HG03521 (cell line): ENCODE measurements at regions not wholly inside any gene's neighbourhood (a gene's known extent, or its start where the extent isn't known, plus 50 kb on each side); places are given as distances from the start of the nearest gene placed in this dataset.

ENCODE experiments used
- ATAC-seq: cut with Tn5 transposase; IDR thresholded peaks from one replicate; pipeline ENCODE4 v1.9.1; 2021; ENCODE audit warnings: mild to moderate bottlenecking, moderate library complexity; ENCODE audit not compliant: unreplicated experiment

DNA sequence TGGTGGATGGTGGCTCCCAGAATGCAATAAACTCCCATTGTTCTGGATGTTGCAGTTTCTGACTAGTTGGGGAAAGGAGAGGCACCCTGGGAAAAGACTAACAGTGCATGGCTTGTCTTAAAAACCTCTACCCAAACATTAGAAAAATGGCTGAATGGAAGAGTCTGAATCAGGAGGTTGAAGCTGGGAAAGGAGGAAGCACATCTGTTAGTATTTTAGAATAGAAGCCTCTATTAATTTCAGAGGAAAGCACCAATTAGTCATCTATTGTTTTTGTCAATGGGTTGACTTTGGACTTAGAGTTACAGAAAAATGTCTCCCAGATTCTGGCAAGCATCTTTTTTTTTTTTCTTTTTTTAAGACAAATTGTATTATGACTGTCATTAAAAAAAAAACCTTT lies 56.1 kb upstream of the ELMO1 start:
- ATAC-seq = no peak

DNA sequence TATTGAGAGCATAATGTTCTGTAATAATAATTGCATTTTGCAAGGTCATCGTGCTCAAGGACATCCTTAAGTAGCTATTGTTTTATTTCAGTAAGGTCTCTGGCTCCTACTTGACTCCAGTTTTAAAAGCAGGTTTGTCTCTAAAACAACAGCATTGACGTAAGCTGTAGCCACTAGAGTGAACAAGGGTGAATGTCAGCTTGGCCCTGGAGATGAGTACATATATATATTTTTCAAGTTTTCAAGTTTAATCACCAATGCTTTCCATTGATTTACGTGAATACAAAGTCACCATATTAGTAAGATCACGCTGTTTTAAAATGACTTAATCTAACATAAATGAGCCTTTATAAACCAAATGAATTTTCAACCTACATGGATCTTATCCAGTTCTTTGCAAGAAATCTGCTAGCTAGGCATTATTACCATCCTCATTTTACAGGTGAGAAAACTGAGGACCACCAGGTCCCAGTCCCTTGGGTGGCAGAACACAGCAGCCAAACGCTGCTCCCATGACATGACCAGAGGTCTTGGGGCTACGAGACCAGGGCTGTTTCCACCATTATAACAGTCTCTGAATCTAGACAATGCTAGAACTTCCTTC lies 57.2 kb upstream of the ELMO1 start:
- ATAC-seq = no peak

DNA sequence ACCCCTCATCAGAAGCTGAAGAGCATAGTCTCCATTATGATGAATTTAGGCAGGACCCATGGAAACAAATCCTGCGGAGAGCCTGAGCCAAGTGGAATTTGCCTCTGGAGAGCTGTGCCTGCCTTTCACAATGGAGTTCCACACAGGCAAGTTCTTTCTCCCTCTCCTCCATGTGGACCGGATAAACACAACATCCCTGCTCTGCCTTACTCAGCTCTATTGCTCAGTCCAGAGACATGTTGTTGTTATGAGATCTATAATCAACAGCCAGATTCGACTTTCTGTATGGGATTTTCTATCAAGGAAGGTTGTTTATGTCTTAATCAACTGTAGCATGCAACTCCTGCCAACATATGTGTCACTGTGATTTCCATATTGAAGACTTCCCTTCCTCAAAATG lies 59.5 kb upstream of the ELMO1 start:
- no peak for ATAC-seq

DNA sequence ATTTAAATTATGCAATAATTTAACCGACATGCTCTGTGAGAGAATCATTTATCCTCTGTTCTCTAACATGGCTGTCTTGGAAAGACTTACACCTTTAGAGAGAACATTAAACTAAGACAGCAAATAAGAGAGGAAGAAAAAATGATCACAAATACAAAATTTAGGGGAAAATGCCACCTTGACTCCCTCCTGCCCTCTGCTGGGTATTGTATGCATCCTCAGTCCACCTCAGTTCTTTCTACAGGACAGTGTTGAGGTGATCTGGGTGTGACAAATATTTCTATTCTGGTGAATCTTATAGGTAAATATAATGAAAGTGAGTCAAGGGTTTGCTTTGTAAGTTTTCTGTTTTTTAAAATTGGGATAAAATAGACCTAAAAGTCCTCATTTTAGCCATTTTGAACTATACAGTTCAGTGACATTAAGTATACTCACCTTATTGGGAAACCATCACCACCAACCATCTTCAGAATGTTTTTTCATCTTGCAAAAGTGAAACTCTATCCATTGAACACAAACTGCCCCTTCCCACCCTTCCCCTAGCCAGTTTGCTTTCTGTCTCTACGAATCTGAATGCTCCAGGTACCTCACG lies 61.5 kb upstream of the ELMO1 start:
- ATAC-seq = peak; percentile 46

DNA sequence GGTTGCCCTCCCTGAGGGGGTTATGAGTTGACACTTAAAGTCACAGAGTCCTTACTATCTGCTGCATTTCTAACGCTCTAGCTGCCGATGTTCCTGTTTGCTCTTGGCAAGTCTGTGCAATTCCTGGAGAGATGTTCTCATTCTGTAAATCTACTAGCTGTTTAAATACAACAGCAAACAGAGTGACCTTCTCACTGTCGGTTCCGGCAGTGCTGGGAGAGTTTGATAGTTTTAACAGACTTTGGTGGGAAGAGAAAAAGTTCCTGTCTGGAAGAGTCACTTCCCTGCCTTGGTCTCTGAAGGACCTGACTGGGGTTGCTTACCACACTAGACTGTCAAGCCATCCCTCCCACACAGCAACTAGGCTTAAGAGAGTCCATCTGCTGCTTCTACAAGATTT lies 63.3 kb upstream of the ELMO1 start:
- no peak for ATAC-seq

DNA sequence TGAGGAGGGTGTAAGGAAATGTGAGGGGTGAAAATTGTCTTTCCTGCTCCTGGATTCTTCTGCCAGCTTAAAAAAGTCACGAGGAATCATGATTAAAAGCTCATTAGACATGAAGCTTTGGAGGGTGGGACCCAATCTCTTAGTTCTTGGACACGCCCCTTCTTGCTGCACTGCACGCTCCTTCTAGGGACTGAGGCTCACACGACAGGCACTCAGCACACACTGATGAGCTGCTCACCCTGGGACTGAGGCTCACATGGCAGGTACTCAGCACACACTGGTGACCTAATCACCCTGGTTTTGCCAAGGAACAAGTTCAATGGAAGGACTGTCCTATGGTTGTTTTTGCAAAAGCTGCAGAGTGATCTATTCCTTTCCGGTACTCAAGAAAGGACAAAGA lies 65.8 kb upstream of the ELMO1 start:
- ATAC-seq = no peak

DNA sequence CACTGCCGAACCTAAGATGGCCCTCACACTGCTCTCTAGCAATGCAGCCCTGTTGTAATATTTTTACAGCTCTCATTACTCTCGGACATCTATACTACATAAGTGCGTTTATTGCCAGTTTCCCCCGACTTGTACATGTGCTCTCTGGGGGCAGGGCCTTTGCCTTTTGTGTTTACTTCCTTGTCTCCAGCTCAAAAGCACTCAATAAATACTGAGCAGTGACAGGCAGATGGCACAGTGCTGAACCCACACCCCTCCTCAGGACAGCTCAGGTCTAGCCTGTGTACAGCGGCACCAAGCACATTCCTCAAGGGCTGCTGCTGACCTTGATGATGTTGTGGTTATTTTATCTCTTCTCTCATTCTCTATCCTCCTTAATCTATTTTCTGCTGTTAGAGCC lies 68.0 kb upstream of the ELMO1 start:
- no peak for ATAC-seq

DNA sequence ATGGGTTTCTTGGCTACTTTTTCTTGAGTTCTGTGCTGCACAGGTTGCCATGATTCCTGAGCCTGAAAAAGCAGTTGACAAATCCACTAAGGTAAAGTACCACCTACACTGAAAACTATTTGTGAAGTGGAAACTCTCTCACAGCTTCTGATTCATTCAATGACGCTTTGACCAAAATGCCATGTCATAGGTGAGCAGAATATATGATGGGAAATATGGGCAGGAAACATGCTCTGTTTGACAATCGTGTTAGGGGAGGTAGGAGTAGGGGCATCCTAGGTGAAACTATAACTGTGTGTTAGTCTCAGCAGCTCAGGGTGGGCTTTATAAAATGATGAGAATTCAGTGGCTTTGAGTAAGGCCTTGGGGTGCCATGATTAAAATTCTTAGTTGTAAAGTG lies 69.6 kb upstream of the ELMO1 start:
- no peak for ATAC-seq

DNA sequence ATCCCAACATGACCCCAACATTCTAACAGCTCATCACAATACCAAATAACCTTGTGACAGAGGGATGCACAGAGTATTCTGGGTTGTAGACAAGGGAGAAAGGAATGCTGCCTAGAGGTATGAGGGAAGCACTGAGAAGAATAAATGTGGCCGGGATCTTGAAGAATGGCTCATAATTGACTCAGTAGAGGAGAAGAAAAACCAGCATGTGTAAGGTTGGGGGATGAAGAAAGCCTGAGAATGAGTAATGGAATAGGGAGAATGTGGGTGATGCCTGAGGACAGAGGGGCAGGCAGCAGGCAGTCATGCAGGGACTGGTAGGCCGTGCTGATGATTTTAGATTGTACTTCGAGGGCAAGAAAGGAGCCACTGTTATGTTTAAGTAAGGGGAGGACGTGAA lies 75.4 kb upstream of the ELMO1 start:
- ATAC-seq = no peak

DNA sequence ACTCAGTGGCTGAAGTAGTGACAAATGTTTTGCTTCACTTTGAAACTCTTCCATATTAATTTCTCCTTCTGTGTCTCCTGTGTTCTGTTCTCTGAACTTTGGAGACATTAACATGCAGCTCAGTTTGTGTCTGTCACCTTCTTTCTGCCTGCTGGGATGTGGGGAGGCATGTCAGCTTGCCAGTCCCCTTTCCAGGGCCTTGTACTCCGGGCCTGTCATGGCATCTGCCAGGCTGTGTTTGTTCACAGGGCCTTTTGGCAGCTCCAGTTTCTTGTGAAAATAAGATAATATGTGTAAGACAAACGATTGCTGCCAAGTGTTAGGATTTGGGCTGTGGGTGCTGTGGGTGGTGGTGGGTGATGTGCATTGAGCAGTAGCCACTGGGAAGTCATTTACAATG lies 76.1 kb upstream of the ELMO1 start:
- no peak for ATAC-seq

DNA sequence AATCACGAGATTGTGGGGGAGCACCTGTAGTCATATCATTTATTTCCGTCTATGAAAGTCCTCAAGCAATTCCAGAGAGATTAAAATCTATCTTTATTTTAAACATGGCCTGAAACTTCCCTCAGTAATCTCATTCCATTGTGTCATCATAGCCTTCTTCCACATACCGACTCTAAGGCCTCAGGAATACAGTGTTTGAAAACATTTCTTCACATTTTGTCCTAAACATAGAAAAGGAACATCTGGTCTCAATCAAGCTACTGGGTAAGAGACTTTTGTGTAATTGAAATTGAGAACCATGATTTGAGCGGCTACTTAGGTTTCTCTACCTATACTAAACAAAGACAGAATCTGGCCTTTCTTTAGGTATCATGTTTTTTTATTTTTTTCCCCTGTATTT lies 78.0 kb upstream of the ELMO1 start:
- no peak for ATAC-seq

DNA sequence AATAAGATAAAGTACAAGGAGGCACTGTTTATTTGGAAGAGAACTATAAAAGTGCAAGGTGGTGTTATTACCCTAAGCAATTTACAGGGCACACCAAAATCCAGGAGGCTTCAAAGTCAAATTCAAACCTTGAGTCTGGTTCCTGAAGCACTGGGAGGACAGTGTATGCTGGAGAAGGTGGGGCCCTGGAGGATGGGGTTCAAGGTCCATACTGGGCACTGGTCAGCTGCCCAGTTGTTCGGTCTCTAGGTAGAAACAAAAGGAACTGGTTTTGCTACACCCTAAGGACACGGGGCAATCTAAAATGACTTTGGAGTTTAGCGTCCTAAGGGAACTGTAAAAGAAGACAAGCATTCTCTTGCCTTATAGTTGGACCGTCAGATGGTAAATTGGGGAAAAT lies 78.4 kb upstream of the ELMO1 start:
- ATAC-seq = no peak

DNA sequence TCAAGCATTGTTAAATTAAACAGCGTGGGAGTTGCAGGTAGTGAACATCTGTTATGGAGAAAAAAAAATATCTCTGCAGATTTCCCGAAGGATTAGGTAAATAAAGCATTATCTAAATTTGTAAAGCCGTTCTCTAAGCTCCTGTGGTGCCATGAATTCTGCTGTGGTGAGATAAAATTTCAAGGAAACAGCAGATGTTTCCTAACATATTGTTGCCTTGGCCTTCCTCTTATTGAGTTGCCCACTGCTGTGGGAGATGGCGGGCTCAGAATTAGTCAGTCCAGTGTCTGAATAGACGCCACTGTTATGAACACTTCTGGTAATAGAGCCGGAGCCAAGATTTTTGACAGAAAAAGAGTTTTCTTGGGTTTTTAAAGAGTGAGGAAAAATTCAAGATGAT lies 82.6 kb upstream of the ELMO1 start:
- ATAC-seq = no peak

DNA sequence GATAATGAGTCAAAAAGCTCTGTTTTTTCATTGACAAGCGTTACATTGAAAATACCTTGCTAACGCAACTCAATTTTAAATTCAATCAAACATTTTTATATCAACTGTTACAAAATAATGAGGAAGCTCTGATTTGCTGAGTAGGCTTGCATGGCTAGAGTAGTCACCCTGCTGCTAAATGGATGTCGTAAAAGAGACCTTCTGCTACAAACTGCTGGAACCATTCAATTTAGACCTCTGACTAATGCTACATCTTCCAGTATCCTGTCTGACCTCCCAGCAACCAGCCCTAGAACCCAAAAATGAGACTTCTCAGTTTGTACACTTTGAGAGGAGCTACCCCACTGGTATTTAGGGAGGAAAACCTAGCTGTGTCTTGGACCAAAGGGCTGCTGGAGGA lies 84.0 kb upstream of the ELMO1 start:
- ATAC-seq = no peak

DNA sequence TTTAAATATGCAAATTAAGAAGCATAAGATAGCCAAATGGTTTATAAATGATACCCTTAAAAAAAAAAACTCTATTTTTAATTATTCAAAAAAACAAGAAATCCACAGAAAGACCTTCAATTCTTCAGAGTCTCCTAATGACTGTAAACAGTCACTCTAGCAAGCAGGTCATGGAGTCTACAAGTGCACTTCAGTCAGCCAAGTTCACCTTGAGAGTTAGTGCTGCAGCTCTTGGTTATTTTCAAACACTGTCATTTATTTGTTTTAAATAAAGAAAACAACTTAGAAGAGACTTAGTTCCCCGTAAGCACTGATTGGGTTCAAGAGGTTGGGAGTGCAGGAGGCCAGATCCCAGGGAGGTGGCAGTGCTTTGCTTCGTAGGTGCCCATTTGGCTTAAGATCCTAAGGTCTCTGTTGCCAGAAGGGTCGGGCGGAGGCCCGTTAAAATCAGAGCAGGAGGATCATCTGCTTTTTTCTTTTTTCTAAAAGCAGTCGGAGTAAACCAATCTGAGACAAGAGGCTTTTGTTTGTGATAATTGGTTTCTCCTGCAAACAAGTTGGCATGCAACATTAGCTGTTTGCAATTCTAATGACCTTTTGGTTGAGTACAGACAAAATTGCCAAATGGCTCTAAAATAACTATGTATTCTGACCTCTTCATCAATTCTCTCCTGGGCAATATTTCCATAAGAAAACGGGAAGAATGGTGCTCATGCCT lies 86.4 kb upstream of the ELMO1 start:
- ATAC-seq = no peak

DNA sequence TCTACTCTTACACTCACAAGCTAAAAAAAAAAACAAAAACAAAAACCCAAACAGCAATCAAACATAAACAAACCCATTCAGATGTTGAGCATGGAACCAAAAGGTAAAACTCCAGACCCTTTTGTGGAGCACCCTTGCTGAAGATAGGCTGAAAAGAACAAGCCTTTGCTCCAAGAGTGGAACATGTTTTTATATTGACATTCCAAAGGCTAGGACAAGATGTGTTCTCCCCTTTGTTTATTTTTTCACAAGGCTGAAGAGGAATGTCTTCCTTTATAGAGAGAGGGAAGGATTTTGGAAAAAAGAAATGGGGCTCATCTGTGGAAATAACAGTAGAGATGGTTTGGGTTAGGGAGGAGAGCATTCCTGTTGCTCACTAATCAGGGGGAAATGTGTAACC lies 87.2 kb upstream of the ELMO1 start:
- ATAC-seq = no peak

DNA sequence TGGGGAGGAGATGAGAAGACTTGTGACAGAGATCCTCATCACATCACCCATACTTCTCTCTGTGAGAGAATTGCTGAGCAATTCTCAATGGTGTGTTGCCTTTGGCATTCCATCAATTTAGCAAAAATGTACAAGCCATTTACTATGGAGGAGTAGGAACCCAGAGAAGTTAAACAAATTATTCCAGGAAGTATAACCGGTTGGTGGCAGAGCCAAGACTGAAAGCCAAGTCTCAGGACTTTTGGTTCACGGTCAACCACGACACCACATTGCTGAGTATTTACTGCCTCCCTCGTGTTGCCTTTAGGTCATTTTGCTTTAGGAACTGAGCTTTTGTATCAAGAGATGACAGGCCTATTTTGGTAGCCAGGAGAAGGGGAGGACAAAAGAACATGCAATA lies 88.0 kb upstream of the ELMO1 start:
- ATAC-seq = no peak

DNA sequence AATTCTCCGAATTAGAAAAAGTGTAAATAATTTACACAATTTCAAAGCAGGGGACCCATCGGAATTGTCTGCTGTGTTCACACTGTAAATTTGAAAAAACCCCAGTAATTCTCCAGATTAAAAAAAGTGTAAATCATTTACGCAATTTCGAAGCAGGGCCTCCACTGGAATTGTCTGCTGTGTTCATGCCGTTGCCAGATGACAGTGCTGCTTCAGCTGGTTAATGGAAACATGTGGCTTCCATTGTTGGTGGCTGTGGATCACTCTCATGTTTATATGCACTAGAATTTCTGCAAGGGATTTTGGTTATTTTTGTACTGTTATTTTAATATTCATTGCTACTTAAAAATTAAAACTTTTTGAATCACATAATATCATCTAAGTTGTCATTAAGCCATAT lies 88.8 kb upstream of the ELMO1 start:
- ATAC-seq = no peak

DNA sequence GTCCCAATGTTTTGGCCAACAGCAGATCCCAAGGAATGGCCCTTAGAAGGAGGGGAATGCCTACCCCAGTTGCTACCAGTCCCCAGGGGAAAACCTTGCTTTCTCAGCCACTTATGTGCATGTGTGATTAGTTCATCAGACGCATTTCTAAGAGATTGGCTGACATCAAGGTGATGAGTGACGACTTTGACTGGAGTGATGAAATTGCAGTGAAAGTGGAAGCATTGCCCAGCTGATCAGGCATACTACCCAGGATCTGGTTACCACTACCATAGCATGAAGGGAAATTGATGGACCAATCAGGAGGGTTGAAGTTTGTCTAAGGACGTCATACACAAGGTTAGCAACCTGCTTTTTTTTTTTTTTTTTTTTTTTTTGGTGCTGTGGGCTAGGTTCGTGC lies 90.3 kb upstream of the ELMO1 start:
- ATAC-seq = no peak

DNA sequence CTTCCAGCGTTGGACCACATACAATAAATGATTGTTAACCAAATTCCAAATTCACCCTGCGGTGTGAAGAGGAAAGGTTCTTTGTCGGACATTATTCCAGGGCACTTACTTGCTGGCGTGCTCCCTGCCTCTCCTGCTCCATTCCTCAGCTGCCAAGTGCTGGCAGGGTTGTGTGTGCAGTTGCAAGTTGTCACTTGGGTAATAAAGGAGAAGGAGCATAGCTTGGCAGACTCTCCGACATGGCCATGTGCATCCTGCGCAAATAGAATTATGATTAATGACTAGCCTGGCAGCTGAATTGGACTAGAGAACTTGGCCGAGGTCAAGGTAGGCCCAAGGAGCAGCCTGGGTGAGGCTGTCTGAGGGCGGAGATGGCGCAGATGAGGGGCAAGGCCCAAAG lies 92.3 kb upstream of the ELMO1 start:
- ATAC-seq = no peak

DNA sequence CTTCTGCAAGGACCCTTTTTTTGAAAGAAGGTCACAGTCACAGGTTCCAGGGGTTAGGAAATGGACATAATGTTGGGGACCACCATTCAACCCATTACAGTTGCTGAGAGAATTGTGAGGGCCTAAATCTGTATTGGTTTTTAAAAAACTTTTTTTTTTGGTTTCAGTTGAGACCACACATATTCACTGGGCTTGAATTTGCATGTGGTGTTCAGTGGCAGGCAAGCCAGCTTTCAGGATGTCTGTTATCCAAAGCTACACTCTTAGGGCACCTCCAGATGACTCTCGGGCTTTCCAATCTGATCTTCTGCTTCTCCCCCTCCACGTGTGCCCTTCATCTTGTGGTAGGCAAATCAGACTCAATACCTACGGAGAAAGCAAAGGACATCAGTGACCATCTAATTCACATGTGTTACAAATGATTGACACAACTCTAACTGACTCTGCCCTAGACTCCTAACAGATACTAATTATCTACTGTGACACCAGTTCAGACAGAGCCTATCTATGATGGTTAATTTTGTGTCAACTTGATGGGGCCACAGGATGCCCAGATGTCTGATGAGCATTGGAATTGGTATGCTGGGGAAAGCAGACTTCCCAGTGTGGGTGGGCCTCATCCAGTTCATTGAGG lies 93.3 kb upstream of the ELMO1 start:
- peak; percentile 86 for ATAC-seq
